ENCODE measurements at regions not wholly inside any gene's neighbourhood (a gene's known extent, or its start where the extent isn't known, plus 50 kb on each side); places are given as distances from the start of the nearest gene placed in this dataset.

GRCh38 chr20:57870597-57871236, 160.9 kb upstream of the PMEPA1 start:
- H3K36me3 ChIP-seq (ENCODE audit: control insufficient read depth in 2 of 2, extremely low read depth in 1 of 2, insufficient read depth in 2 of 2, low read length in 2 of 2) = no peaks in the 10 kb centered on the region
- no peak overlapping the region for H3K9ac ChIP-seq (replicated peaks; ENCODE audit: extremely low read depth, insufficient read depth, low read length)
- no peak for FAIRE-seq
- intact Hi-C loops (cut with micrococcal nuclease) (no loop called here), dilution Hi-C loops (cut with MboI; ENCODE audit: extremely low pct_ligation_motif_present, low sequenced_read_pairs) (no loop called here)
- H3K4me3 ChIP-seq (replicated peaks in 1 of 3; ENCODE audit: insufficient read depth in 1 of 3, low read depth in 1 of 3, low read length in 3 of 3) = no peak overlapping the region
- no peaks in the 10 kb centered on the region for H4K20me1 ChIP-seq (replicated peaks; ENCODE audit: control insufficient read depth, extremely low read depth, insufficient read depth, low read length)
- no peak for TF ChIP-seq CTCF (IDR thresholded peaks at IDR 0.05; ENCODE audit: extremely low read depth in 1 of 2, insufficient read depth in 1 of 2, low read depth in 1 of 2, low read length in 2 of 2)
- no peak for TF ChIP-seq GATA2 (IDR thresholded peaks at IDR 0.05; ENCODE audit: insufficient read depth, insufficient read length, low read depth, low read length)
- no peak for TF ChIP-seq MYC (IDR thresholded peaks at IDR 0.05; ENCODE audit: low read depth, low read length)
- TF ChIP-seq MAX (IDR thresholded peaks at IDR 0.05; ENCODE audit: insufficient read depth, insufficient read length) = no peak
- TF ChIP-seq POLR2A (IDR thresholded peaks at IDR 0.05; ENCODE audit: low read depth, low read length) = no peak
- peaks cover 0 to 2% of the 10 kb centered on the region in 2 experiments for H3K27me3 ChIP-seq (ENCODE audit: control insufficient read depth in 2 of 2, insufficient read depth in 2 of 2, low read length in 2 of 2)
- H3K4me2 ChIP-seq (ENCODE audit: insufficient read depth, low read length) = no peak overlapping the region
- no peaks in the 10 kb centered on the region for H3K4me1 ChIP-seq (ENCODE audit: control insufficient read depth, extremely low read depth, insufficient read depth, low read length)
- no peaks in the 10 kb centered on the region for H3K9me3 ChIP-seq (replicated peaks; ENCODE audit: control insufficient read depth, insufficient read depth, low read length)
- no peaks in the 10 kb centered on the region for H3K9me1 ChIP-seq (replicated peaks; ENCODE audit: control insufficient read depth, extremely low read depth, insufficient read depth, low read length)
- H2AFZ ChIP-seq (ENCODE audit: low read depth, low read length) = no peak overlapping the region
- POLR2A ChIA-PET = no interaction called here
- CTCF ChIA-PET = interaction anchor here (0.9 kb wide), 1 partner anchor 248 kb away, joined by 3 read pairs; no protein-coding TSS in a partner anchor
- BruUV-seq (replicated peaks) = no TSS peak
- no peaks in the 10 kb centered on the region for H3K79me2 ChIP-seq (ENCODE audit: control insufficient read depth, insufficient read depth, low read length)
- no peak for DNase-seq (ENCODE audit: low read depth, low spot score)
- no peak overlapping the region for H3K27ac ChIP-seq (ENCODE audit: insufficient read depth, low read depth, low read length)

DNA sequence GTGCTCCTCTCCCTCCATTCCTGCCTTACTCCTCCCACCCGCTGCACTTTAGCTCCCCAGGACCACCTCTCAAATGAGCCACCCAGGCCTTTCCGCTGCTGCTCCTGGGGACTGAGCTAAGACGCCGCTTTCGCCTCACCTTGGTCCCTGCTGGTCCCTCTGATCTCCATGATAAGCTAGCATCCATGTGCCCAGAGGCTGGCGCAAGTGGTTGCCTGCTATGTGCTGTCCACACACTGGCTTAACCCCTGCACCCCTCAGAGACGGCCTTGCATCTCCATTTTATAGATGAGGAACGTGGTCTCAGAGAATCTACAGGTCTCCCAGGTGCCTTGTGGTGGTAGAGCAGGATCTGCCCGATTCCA, 160.1 kb upstream of the PMEPA1 start:
- no TSS peak for BruUV-seq (replicated peaks)
- Histone ChIP-seq H4K20me1 (replicated peaks; ENCODE audit: control insufficient read depth, extremely low read depth, insufficient read depth, low read length) (no peaks in the 10 kb centered on the region), H2AFZ (ENCODE audit: low read depth, low read length) (no peak overlapping the region), H3K27ac (ENCODE audit: insufficient read depth, low read depth, low read length) (no peak overlapping the region), H3K9me3 (replicated peaks; ENCODE audit: control insufficient read depth, insufficient read depth, low read length) (no peaks in the 10 kb centered on the region), H3K4me3 (replicated peaks in 1 of 3; ENCODE audit: insufficient read depth in 1 of 3, low read depth in 1 of 3, low read length in 3 of 3) (no peak overlapping the region), H3K9ac (replicated peaks; ENCODE audit: extremely low read depth, insufficient read depth, low read length) (no peak overlapping the region), H3K4me1 (ENCODE audit: control insufficient read depth, extremely low read depth, insufficient read depth, low read length) (no peaks in the 10 kb centered on the region), H3K4me2 (ENCODE audit: insufficient read depth, low read length) (no peak overlapping the region), H3K27me3 (ENCODE audit: control insufficient read depth in 2 of 2, insufficient read depth in 2 of 2, low read length in 2 of 2) (peaks cover 0 to 4% of the 10 kb centered on the region in 2 experiments), H3K9me1 (replicated peaks; ENCODE audit: control insufficient read depth, extremely low read depth, insufficient read depth, low read length) (no peaks in the 10 kb centered on the region), H3K36me3 (ENCODE audit: control insufficient read depth in 2 of 2, extremely low read depth in 1 of 2, insufficient read depth in 2 of 2, low read length in 2 of 2) (no peaks in the 10 kb centered on the region), H3K79me2 (ENCODE audit: control insufficient read depth, insufficient read depth, low read length) (no peaks in the 10 kb centered on the region)
- TF ChIP-seq MAX (IDR thresholded peaks at IDR 0.05; ENCODE audit: insufficient read depth, insufficient read length) = no peak
- TF ChIP-seq POLR2A (IDR thresholded peaks at IDR 0.05; ENCODE audit: low read depth, low read length) = no peak
- TF ChIP-seq POLR2AphosphoS5 (IDR thresholded peaks at IDR 0.05; ENCODE audit: insufficient read depth, low read depth, low read length) = no peak
- no peak for TF ChIP-seq GATA2 (IDR thresholded peaks at IDR 0.05; ENCODE audit: insufficient read depth, insufficient read length, low read depth, low read length)
- no peak for TF ChIP-seq EZH2 (IDR thresholded peaks at IDR 0.05; ENCODE audit: borderline replicate concordance, low read depth, low read length, severe bottlenecking)
- no peak for TF ChIP-seq CTCF (IDR thresholded peaks at IDR 0.05; ENCODE audit: extremely low read depth in 1 of 2, insufficient read depth in 1 of 2, low read depth in 1 of 2, low read length in 2 of 2)
- TF ChIP-seq MYC (IDR thresholded peaks at IDR 0.05; ENCODE audit: low read depth, low read length) = no peak
- no peak for TF ChIP-seq FOS (IDR thresholded peaks at IDR 0.05; ENCODE audit: borderline replicate concordance, insufficient read depth, low read length)
- TF ChIP-seq JUN (IDR thresholded peaks at IDR 0.05; ENCODE audit: borderline replicate concordance, insufficient read depth, insufficient read length, low read depth) = no peak
- ChIA-PET CTCF (no interaction called here), POLR2A (no interaction called here)
- intact Hi-C loops (cut with micrococcal nuclease) = loop anchor here (10.0 kb wide), 1 partner anchor 215 kb away; no protein-coding TSS in a partner anchor
- dilution Hi-C loops (cut with MboI; ENCODE audit: extremely low pct_ligation_motif_present, low sequenced_read_pairs) = no loop called here
- no peak for FAIRE-seq
- DNase-seq (ENCODE audit: low read depth, low spot score) = no peak
